PFSK-1 (cell line): ENCODE measurements at regions not wholly inside any gene's neighbourhood (a gene's known extent, or its start where the extent isn't known, plus 50 kb on each side); places are given as distances from the start of the nearest gene placed in this dataset.

Experiments
- POLR2AphosphoS5 ChIP-seq: IDR thresholded peaks from 2 replicates; pipeline ENCODE4 v1.6.1; 2012; ENCODE audit warnings: low read depth, mild to moderate bottlenecking, control low read depth, low read length, moderate library complexity
- REST ChIP-seq, 2 experiments: IDR thresholded peaks; 2 replicates each; pipeline versions ENCODE4 v1.6.1 to v1.8.0; 2011 to 2012; ENCODE audit warnings: low read depth in 2 of 2, low read length in 2 of 2, control low read depth in 1 of 2, inconsistent platforms in 1 of 2, mild to moderate bottlenecking in 1 of 2, moderate library complexity in 1 of 2; ENCODE audit not compliant: insufficient read depth in 1 of 2
- TAF1 ChIP-seq: IDR thresholded peaks from 2 replicates; pipeline ENCODE4 v1.6.1; 2012; ENCODE audit warnings: low read length, control low read depth, borderline replicate concordance; ENCODE audit not compliant: insufficient read depth

- TF ChIP-seq POLR2AphosphoS5 (no peak), TAF1 (no peak), REST (IDR thresholded peaks at IDR 0.05; ENCODE audit: insufficient read depth in 1 of 2, low read depth in 2 of 2, low read length in 2 of 2) (no peak)
Observed at GRCh38 chr9:89890326-89890980, 285.6 kb downstream of the GADD45G start.
